Osteoblast (primary cell): ENCODE measurements at regions not wholly inside any gene's neighbourhood (a gene's known extent, or its start where the extent isn't known, plus 50 kb on each side); places are given as distances from the start of the nearest gene placed in this dataset.

Experiments
- DNase-seq: peaks from one replicate; pipeline ENCODE4 v3.0.0; 2011; ENCODE audit warnings: low spot score, mixed read lengths; ENCODE audit not compliant: insufficient read length; ENCODE audit errors: missing footprints
- H2AFZ ChIP-seq: 2 replicates; pipeline ENCODE4 v1.6.0; 2011; ENCODE audit warnings: mild to moderate bottlenecking, low read length
- H3K27ac ChIP-seq: 2 replicates; pipeline ENCODE4 v1.5.1; 2011; ENCODE audit warnings: mild to moderate bottlenecking, low read depth, low read length, moderate library complexity
- H3K27me3 ChIP-seq: 2 replicates; pipeline ENCODE4 v1.6.0; 2012; ENCODE audit warnings: mild to moderate bottlenecking, control low read depth, inconsistent platforms, low read length, moderate library complexity; ENCODE audit not compliant: insufficient read depth
- H3K36me3 ChIP-seq: 2 replicates; pipeline ENCODE4 v1.5.1; 2011; ENCODE audit warnings: mild to moderate bottlenecking, low read length, control low read depth, moderate library complexity; ENCODE audit not compliant: insufficient read depth
- H3K4me1 ChIP-seq: 2 replicates; pipeline ENCODE4 v1.5.1; 2011; ENCODE audit warnings: mild to moderate bottlenecking, low read length, control low read depth, moderate library complexity; ENCODE audit not compliant: insufficient read depth
- H3K4me2 ChIP-seq: 2 replicates; pipeline ENCODE4 v1.6.0; 2011; ENCODE audit warnings: mild to moderate bottlenecking, low read length; ENCODE audit not compliant: insufficient read depth
- H3K4me3 ChIP-seq: fragments of 200-600 bp; sonication (generic); 3 replicates; pipeline ENCODE4 v1.5.1; 2012; ENCODE audit warnings: mild to moderate bottlenecking, low read length, inconsistent platforms; ENCODE audit not compliant: insufficient read depth
- H3K79me2 ChIP-seq: 2 replicates; pipeline ENCODE4 v1.6.0; 2012; ENCODE audit warnings: mild to moderate bottlenecking, low read length, control low read depth, inconsistent platforms; ENCODE audit not compliant: insufficient read depth
- H3K9me3 ChIP-seq: 2 replicates; pipeline ENCODE4 v1.5.1; 2011; ENCODE audit warnings: low read depth, low read length, control low read depth
- H4K20me1 ChIP-seq: 2 replicates; pipeline ENCODE4 v1.6.0; 2012; ENCODE audit warnings: mild to moderate bottlenecking, low read length, control low read depth; ENCODE audit not compliant: insufficient read depth
- TF ChIP-seq, protein P1 (sequence below): IDR thresholded peaks from 2 replicates; pipeline ENCODE4 v1.5.1; 2011; ENCODE audit warnings: mild to moderate bottlenecking, low read depth, low read length, moderate library complexity; ENCODE audit errors: extremely low read depth

DNA sequence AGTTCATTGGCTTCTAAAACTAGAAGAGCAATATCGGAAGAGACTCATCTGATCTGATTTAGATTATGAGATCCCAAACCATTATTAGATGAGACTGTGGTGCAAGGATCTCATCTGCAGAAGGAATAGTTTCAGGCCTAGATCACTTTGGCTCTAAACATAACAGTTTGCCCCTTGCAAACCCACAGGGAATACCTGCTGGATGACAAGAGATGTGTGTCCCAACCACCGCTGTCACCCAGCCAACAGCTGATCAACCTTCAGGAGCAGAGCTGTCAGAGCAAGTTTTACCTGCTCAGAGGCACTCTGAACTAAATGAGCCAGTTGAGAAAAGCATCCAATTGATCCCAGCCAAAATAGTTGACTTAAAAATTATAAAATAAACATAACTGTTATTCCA is 64.0 kb upstream of the ST3GAL6 start:
- H3K36me3 ChIP-seq = no peaks in the 10 kb centered on the region
- TF ChIP-seq, protein P1, sequence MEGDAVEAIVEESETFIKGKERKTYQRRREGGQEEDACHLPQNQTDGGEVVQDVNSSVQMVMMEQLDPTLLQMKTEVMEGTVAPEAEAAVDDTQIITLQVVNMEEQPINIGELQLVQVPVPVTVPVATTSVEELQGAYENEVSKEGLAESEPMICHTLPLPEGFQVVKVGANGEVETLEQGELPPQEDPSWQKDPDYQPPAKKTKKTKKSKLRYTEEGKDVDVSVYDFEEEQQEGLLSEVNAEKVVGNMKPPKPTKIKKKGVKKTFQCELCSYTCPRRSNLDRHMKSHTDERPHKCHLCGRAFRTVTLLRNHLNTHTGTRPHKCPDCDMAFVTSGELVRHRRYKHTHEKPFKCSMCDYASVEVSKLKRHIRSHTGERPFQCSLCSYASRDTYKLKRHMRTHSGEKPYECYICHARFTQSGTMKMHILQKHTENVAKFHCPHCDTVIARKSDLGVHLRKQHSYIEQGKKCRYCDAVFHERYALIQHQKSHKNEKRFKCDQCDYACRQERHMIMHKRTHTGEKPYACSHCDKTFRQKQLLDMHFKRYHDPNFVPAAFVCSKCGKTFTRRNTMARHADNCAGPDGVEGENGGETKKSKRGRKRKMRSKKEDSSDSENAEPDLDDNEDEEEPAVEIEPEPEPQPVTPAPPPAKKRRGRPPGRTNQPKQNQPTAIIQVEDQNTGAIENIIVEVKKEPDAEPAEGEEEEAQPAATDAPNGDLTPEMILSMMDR = no peak
- H3K9me3 ChIP-seq = no peaks in the 10 kb centered on the region
- H2AFZ ChIP-seq = no peak overlapping the region
- no peaks in the 10 kb centered on the region for H3K27me3 ChIP-seq
- no peak overlapping the region for H3K4me3 ChIP-seq
- peaks cover 19% of the 10 kb centered on the region for H3K4me1 ChIP-seq
- H4K20me1 ChIP-seq = no peaks in the 10 kb centered on the region
- H3K27ac ChIP-seq = no peak overlapping the region
- H3K79me2 ChIP-seq = no peaks in the 10 kb centered on the region
- H3K4me2 ChIP-seq = no peak overlapping the region
- no peak for DNase-seq

DNA sequence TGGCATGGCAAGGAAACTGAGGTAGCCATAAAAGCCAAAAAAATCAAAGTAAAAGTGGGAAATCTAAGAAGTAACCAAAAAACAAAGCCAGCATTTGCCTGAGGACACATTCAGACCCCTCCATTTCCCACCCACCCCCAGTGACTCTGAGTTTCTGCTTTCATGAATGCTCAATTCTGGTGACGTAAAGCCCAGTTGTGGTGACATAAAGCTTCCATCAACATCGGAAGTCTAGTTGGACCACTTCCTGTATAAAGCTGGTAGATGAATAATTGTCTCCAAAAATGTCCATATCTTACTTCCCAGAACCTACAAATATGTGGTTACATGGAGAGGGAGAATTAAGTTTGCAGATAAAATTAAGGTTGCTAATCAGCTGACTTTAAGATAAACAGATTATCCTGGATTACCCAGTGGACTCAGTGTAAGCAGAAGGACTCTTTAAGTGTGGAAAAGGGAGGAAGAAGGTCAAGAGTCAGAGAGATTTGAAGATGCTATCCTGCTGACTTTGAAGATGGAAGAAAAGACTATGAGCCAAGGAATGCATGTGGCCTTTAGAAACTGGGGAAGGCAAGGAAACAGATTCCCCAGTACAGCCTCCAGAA is 62.0 kb upstream of the ST3GAL6 start:
- Histone ChIP-seq H3K79me2 (no peaks in the 10 kb centered on the region), H4K20me1 (no peaks in the 10 kb centered on the region), H3K4me1 (peaks cover 19% of the 10 kb centered on the region), H3K27ac (no peak overlapping the region), H2AFZ (no peak overlapping the region), H3K36me3 (no peaks in the 10 kb centered on the region), H3K27me3 (no peaks in the 10 kb centered on the region), H3K4me3 (no peak overlapping the region), H3K9me3 (no peaks in the 10 kb centered on the region), H3K4me2 (no peak overlapping the region)
- TF ChIP-seq, protein P1 = no peak
- DNase-seq = no peak

DNA sequence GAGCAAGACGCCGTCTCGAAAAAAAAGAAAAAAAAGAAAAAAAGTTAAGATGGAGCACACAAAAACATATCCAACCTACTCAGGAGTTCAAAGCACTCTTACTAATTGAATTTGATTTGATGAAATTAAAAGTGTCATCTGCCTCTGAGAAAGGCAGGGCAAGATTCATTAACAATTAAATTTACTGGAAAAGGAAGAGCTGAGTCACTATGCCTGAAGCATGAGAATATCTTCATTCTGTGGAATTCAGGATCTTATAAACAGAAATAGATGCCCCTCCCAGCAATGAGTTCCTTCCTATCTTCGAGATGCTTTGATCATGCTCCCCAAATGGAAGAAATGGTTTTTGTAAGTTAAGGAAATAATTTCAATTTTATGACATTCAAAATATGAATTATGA is 61.0 kb upstream of the ST3GAL6 start:
- no peak overlapping the region for H2AFZ ChIP-seq
- H4K20me1 ChIP-seq = no peaks in the 10 kb centered on the region
- no peaks in the 10 kb centered on the region for H3K79me2 ChIP-seq
- H3K27ac ChIP-seq = no peak overlapping the region
- no peaks in the 10 kb centered on the region for H3K9me3 ChIP-seq
- no peak overlapping the region for H3K4me2 ChIP-seq
- TF ChIP-seq, protein P1 = no peak
- peaks cover 17% of the 10 kb centered on the region for H3K4me1 ChIP-seq
- H3K27me3 ChIP-seq = peaks cover 3% of the 10 kb centered on the region
- H3K36me3 ChIP-seq = no peaks in the 10 kb centered on the region
- no peak for DNase-seq
- H3K4me3 ChIP-seq = no peak overlapping the region

GRCh38 chr3:98705212-98705611 is 57.9 kb upstream of the ST3GAL6 start:
- Histone ChIP-seq H3K27me3 (peaks cover 6% of the 10 kb centered on the region), H3K9me3 (no peaks in the 10 kb centered on the region), H2AFZ (no peak overlapping the region), H3K27ac (no peak overlapping the region), H3K4me2 (peak overlapping the region; percentile 33), H3K4me1 (peaks cover 8% of the 10 kb centered on the region), H3K36me3 (no peaks in the 10 kb centered on the region), H3K79me2 (no peaks in the 10 kb centered on the region), H4K20me1 (no peaks in the 10 kb centered on the region), H3K4me3 (no peak overlapping the region)
- TF ChIP-seq, protein P1 = no peak
- DNase-seq = no peak
